ENCODE measurements at regions not wholly inside any gene's neighbourhood (a gene's known extent, or its start where the extent isn't known, plus 50 kb on each side); places are given as distances from the start of the nearest gene placed in this dataset.
"Not testable (repeated sequence)": the region's sequence is repeated elsewhere in the genome, so short reads cannot be mapped to it uniquely, and the experiment has no call there.

DNA sequence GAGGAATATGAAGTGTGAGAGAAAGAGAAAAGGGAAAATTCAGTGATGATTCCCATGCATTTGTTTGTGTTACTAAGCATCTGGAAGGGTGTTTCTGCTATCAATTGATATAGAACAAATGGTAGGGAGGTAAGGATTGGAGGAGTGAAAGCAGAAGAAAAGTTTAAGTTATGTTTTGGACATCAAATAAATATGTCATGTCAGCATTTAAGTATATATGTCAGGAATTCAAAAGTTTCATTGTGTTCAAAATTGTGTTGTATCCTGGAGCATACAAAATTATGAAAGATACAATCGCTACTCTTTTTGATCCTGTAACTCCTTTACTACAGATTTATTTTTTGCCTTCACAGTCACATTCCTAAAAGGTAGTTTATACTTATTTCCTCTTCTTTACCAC lies 885.8 kb downstream of the KCNA4 start:
- no peak for DNase-seq

DNA sequence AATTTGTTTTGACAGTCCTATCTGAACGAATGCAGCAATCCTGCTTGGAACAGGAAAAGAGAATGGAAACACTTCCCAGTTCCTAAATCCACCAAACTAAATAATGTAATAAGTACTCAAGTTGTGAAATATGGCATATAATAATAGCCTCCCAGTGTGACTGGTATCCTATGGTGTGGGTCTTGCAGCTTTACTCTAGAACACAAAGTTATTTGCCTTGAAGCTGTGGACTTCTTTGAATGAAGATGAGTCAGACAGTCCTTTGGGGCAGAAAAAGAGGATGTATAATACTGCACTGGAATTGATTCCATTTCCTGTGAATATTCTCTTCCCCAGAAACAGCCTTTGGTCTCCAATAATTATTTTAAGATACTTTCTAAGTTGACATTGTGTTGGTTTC lies 887.0 kb downstream of the KCNA4 start:
- DNase-seq = no peak

DNA sequence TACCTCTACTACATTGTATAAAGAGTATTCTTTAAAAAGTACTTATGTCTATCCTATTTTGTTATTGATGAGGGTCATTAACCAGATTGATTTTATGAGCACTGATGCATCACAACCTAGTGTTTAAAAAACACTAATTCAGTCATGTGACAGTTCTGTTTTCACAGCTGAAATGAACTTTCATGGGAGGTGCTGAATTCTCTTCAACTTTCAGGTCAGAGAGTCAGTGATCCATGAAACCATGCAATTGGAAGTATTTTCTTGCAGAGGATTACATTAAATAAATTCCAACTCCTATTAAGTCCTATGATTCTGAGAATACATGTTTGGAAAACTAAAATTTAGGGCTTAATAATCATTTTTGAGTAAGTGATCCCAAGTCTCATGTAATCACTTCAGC lies 889.4 kb downstream of the KCNA4 start:
- no peak for DNase-seq

DNA sequence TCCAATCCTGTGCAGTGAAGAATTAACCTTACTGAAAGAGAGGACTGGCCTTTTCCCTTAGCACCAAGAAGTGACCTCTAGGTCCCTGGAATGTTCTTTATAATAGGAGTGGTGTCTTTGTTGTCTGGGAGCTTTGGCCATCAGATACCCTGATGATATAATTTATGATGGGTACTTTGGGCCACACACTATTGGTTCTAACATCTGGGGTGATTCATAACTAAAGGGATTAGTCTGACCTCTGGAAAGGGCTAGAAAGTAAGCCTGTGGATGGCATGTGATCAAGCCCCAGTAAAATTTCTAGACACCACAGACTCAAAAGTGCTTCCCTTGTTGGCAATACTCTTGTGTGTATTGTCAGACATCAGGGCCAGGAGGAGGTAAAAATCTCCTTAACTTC lies 891.2 kb downstream of the KCNA4 start:
- DNase-seq = no peak

DNA sequence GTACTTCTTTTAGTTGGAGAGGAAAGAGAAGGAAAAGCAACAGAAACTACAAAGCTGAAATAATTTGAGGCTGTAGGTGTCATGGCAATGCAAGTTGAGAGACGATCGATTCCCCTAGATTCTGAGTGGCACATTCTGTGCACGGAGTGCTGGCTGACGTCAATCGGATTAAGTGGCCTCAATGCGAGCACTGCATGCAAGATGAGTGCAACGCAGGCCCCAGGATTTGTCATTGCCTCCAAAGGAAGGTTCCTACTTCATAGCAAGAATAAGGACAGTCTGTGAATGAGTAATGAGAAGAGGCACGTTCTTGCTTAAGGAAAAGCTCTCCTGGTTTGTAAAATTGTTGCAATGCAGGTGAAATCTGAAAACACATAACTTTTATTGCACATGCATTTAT lies 892.4 kb downstream of the KCNA4 start:
- DNase-seq = no peak

DNA sequence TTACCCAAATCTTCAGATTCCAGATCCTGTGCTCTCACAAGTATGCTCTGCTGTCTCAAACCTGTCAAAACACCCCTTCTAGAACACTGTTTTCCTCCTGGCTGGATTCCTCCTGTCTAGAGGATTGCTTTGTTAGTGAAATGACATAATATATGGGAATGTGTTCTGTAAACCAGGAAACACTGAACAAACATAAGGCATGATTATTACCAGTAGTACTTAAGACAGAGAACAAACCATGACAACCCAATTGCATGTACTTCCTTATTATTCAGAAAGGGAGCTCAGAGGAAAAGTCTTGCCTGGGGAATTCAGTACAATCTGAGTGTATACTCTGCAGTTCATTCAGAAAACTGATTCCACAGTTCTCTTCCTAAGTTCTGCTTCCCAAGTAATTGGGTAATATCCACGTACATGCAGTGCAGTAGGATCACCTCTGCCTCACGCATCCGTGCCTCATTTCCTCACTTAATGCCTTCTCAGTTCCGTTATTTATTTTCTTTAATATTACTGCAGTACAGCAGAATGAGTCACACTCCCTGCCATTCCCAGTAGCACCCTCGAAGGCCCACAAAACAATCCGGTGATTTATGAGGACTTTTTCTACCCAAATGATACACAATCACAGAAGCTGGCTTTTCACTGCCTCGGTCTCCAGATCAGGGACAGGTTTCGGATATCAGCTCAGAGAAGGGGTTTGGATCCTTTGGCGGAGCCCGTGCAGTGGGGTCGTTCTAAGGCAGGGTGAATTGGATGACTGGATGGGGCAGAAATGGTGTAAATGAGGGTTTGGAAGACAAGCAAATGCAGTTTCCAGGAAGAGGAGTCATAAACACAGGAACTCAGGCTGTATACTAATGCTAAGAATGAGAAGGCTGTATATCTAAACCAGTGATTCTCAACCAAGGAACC lies 896.9 kb downstream of the KCNA4 start:
- no peak for DNase-seq

DNA sequence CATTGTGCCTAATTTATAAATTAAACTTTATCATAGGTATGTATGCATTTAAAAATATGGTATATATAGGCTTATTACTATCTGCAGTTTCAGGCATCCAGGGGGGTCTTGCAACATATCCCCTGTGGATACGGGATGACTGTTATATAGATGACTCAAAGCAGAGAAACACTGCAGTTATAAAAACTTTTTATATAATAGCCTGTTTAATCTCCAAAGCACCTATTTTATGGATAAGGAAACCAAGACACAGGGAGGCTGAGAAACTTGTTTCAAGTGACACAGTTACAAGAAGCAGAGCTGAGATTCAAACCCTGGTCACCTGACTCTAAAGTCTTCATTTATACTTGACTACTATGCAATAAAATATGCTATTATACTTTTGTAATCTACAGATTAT lies 897.7 kb downstream of the KCNA4 start:
- no peak for DNase-seq

DNA sequence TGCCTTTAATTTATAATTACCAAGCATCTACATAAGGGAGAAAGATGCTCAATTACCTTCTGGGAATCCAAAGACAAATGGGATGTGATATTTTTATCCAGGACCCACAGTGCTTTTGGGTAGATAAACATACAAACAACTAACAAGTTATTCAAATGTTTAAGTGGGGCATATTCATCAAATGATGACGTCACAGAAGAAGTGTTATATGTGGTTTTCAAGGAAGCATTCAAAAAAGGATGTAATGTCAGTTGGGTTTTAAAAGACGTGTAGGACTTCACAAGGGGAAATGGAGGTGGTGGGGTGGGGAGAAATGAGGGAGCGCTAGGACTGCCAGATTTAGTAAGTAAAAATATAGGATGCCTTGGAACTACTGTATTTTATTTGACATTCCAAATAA lies 915.9 kb downstream of the KCNA4 start:
- DNase-seq = no peak

DNA sequence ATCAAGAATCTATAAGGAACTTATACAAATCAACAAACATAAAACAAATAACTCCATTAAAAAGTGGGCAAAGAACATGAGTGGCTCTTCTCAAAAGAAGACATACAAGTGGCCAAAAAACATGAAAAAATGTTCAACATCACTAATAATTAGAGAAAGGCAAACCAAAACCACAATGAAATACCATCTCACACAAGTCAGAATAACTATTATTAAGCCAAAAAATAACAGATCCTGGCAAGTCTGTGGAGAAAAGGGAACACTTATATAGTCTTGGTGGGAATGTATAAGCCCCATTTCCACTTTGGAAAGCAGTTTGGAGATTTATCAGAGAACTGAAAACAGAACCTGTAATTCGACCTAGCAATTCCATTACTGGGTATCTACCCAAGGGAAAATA lies 921.0 kb downstream of the KCNA4 start:
- no peak for DNase-seq

DNA sequence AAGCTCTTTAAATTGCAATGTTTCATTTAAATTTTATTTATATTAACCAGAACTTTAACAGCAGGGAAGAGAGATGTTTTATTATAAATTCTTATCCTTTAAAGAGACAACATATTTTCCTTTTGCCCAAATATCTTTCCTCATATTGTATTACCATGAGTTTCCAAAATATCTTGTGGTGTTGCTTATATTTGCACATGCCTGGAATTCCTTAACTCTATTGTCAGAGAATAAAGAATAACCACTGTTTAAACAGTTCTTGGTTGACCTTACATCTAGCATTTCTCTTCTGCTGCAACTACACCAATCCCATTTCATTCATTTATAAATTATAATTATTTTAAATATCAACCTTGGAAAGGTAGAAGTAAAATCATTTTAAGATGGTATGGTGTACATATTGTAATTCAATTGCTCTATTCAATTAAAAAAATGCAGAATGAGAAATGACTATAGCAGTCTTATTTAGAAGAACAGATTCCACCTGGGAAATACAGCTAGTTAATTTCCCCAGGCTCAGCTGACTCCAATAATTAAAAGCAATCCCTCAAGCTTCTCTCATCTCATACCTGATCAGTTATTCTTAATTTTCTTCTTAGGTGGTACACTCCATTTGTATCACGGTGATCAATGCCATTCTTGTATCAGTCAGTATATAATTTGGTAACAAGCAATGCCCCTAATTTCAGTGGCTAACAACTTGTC lies 923.3 kb downstream of the KCNA4 start:
- DNase-seq = no peak

DNA sequence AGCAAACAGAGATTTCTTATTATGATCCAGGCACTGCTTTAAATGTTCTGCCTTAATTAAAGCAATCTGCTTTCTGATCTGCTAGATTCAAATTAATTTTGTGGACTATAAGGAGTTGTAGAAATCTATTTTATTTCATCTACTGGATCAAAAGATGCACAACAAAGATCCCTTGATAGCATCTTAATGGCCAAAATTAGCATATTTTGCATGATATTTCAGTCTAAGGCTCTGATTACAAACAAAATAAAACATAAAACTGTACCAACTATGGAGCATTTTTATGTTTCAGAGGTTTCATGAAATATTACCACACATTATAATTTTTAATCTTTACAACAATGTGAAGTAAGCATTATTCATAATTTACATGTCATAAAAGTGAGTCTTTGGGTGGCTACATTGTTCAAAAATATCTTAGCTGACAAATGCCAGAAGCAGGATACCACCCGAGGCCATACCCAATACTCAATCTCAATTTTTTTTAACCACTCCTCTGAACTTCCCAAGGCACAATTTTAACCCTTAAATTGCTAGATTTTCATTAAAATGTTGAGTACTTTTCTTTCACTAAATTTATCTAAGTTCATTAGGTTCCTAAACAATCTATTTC lies 929.5 kb downstream of the KCNA4 start:
- no peak for DNase-seq

DNA sequence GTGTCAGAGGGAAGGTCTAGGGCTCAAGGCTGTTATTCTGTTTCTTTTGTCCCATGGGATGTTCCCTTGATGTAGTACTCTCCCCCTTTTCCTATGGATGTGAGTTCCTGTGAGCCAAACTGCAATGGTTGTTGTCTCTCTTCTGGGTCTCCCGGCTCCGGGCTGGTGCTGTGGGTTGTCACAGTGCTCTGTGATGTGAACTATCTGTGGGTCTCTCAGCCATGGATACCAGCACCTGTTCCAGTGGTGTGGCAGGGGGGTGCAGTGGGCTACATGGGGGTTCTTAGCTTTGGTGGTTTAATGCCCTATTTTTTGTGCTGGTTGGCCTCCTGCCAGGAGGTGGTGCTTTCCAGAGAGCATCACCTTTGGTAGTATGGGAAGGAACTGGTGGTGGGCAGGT lies 941.1 kb downstream of the KCNA4 start:
- no peak for DNase-seq

DNA sequence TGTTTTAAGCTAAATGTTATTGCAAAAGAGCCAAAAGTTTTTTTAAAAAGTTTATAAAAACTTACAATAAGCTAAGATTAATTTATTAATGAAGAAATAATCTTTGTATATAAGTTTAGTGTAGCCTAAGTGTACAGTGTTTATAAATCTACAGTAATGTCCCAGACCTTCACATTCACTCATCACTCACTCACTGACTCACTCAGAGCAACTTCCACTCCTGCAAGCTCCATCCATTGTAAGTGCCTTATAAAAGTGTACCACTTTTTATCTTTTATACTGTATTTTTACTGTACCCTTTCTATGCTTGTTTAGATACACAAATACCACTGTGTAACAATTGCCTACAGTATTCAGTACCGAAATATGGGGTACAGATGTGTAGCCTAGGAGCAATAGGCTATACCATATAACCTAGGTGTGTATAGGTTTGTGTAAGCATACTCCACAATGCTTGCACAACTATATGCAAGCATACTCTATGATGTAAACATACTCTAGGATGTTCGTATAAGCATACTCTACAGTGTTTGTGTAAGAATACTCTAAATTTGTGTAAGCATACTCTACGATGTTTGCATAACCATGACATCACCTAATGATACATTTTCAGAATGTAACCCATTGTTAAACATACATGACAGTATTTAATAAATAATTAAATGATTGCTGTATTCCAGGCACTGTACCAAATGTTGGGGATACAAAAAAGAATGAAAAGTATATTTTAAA lies 953.0 kb downstream of the KCNA4 start:
- DNase-seq = no peak

DNA sequence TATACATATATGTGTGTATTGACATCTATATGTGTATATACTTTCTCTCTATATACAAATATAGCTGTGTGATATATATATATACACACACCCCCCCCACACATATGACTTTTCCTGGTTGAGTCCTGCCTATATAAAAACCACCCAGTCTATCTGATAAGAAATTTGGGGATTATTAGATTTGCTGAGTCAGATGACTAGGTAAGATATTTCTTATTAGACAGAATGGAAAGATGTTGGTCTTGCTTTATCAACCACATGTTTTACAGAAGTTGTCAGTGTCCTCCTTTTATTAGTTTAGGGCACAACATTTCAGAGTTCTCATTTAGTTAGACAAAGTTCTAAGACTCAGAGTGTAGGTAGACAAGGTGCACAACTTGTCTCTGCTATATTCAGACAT lies 953.3 kb downstream of the METTL15 start:
- DNase-seq = no peak

DNA sequence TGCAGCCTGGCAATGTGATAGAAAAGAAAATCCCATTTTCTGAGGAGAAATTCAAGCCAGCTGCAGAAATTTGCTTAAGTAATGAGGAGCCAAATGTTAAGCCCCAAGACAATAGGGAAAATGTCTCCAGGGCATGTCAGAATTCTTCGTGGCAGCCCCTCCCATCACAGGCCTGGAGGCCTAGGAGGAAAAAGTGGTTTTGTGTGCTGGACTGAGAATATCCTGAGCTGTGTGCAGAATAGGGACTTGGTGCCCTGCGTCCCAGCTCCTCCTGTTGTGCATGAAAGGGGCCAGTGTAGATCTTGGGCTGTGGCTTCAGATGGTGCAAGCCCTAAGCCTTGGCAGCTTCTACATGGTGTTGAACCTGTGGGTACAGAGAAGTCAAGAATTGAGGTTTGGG lies 948.3 kb downstream of the METTL15 start:
- not testable (repeated sequence) for DNase-seq

DNA sequence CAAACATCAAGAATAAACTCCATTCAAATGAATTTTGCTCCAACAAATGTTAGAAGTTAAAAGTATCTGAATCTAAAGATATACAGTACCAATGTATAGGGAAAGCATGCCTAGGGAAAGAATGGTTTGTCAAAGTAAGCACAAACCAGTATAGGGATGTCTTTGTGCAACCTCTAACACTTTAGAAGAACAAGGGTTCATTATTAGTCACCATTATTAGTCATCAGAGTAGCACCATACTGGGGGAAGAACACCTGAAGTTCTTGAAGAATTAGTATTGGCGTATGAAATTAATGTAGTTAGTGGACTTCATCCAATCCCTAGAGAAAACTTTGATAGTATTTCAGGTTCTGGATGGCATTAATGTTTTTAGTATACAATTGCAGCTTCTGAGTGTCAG lies 943.7 kb downstream of the METTL15 start:
- DNase-seq = no peak

DNA sequence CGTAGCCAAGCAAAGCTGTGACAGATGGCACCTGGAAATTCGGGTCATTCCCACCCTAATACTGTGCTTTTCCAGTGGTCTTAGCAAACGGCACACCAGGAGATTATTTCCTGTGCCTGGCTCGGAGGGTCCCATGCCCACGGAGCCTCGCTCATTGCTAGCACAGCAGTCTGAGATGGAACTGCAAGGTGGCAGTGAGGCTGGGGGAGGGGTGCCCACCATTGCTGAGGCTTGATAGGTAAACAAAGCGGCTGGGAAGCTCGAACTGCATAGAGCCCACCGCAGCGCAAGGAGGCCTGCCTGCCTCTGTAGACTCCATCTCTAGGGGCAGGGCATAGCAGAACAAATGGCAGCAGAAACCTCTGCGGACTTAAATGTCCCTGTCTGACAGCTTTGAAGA lies 942.8 kb downstream of the METTL15 start:
- DNase-seq = not testable (repeated sequence)

DNA sequence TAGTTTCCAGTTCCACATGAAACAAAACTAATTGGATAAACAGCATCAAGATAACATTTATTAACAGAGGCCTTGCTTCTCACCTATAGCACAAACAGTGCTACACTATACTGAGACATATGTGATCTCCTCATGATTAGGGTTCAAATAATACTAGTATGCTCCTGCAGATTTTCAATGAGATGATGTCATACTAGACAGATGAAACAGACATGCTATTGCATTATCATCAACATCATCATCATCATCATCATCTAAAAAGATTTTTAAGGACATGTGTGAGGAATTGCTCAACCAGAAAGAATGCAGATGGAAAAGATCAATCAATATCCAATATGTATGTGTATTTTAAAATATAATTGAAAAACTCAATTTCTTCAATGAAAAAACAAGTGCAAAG lies 932.3 kb downstream of the METTL15 start:
- no peak for DNase-seq

DNA sequence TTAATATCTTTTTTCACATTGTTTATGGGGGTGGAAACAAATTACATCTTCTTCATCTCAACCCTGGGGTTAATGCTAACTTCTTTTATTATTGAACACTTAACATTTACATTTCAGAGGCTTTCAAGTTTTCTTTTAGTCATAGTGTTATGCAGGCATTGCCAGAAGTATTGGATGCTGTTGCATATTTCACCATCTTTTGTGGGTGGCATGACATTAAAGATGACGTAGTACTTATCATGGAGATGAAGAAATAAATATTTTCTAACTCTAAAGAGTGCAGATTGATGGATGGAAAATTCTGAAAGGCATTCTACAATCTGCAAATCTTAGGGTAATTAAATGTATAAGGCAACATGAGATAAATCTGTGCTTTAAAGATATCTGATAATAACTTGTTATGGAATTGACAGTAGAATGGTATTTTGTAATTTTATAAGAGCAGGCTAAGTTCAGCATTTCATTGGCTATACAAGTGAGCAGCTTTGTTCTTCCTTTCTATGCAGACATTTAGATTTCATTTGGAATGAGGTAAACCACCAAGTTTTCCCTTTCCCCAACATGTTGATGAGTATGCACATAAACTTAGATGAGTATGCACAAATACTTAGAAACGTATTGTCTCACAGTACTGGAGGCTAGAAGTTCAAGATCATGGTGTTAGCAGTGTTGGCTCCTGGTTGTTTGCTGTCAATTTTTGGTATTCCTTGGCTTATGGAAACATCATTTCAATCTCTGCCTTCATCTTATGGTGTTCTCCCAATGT lies 924.4 kb downstream of the METTL15 start:
- DNase-seq = no peak

DNA sequence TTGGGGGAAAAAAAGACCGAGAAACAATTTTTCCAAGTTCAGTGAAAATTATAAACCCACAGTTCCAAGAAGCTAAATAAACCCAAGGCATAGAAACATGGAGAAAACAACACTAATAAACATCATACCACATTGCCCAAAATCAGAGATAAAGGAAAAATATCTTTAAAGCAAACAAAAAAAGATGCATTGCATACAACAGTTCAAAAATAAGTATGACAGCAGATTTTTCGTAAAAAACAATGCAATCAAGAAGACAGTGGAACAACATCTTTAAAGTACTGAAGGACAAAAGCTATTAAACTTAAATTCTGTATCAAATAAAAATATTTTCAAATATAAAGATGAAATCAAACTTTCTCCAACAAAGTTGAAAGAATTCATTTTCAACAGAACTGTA lies 921.3 kb downstream of the METTL15 start:
- no peak for DNase-seq

DNA sequence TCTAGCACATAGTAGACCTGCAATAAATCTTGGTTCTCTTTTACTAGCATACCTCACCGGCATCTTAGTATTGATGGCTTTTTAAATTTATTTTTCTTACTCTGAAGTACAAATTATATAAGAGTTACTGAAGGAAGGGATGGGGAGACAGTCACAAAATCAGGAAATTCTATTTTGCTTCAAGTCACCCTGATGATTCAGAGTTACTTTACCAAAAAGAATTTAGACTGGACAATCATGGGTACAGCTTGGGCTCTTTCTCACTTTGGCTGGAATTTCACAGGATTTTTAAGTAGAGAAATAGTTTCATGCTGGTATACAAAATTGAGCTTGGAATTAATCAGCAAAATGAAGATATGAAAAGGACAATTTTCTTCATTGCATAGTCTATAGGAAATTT lies 919.2 kb downstream of the METTL15 start:
- no peak for DNase-seq

DNA sequence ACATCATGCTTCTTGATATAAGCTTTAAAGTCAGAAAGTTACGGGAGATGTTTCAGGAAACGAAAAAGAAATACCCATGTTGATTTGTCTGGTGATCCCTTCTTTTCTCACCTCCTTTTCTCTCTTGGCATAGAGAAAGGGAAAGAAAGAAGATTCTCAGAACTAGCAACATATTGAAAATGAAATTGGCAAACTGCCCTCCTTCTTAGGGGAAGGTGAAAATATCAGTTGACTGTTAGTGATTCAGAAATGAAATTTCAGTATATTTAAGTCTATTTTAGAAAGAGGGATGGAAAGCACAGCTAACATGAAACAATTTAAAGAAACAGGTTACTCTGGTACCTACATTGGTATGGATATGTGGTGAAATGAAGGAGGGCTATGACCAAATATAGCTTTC lies 918.1 kb downstream of the METTL15 start:
- DNase-seq = no peak

DNA sequence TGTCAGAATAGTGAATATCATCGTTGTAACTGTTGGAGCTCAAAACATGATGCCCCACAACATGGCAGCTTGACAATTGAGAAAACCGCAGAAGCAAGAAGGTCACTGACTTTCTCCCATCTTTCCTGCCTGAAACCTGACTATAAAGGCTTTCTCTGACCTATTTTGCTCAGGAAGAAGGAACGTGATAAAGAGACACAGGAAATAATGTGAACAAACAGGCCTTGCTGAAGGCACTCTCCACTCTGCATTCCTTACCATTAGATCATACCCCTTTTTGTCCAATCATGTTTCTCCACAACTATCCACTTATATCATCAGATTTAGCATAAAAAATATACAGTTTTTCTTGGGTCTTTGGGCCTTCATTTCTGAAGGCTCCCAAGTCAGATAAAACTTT lies 916.8 kb downstream of the METTL15 start:
- DNase-seq = no peak
